Smooth muscle cell (in vitro differentiated cells): ENCODE measurements at regions not wholly inside any gene's neighbourhood (a gene's known extent, or its start where the extent isn't known, plus 50 kb on each side); places are given as distances from the start of the nearest gene placed in this dataset.
A peak's percentile ranks its signal among the peaks of the same experiment; 100 is the strongest.
"Not testable (repeated sequence)": the region's sequence is repeated elsewhere in the genome, so short reads cannot be mapped to it uniquely, and the experiment has no call there.

ENCODE experiments used
- DNase-seq: peaks from one replicate; lab custom pipeline; 2025; ENCODE audit not compliant: unreplicated experiment; lab: John Stamatoyannopoulos, UW
- H2AFZ ChIP-seq: fragments of 200-600 bp; sonication (generic); 2 replicates; pipeline ENCODE4 v1.6.0; 2016; ENCODE audit warnings: antibody characterized with exemption, low read depth, mild to moderate bottlenecking
- H3F3A ChIP-seq: fragments of 200-600 bp; sonication (generic); 2 replicates; pipeline ENCODE4 v1.6.0; 2017; ENCODE audit warnings: antibody characterized with exemption, low read depth
- H3K27ac ChIP-seq: fragments of 200-600 bp; sonication (generic); 2 replicates; pipeline ENCODE4 v1.5.1; 2016; ENCODE audit warnings: low read depth, mild to moderate bottlenecking
- H3K27me3 ChIP-seq: fragments of 200-600 bp; sonication (generic); 2 replicates; pipeline ENCODE4 v1.6.1; 2016; ENCODE audit warnings: low read depth, mild to moderate bottlenecking
- H3K36me3 ChIP-seq: fragments of 200-600 bp; sonication (generic); 2 replicates; pipeline ENCODE4 v1.5.1; 2016; ENCODE audit warnings: low read depth
- H3K4me1 ChIP-seq: fragments of 200-600 bp; sonication (generic); 2 replicates; pipeline ENCODE4 v1.5.1; 2016; ENCODE audit warnings: low read depth
- H3K4me2 ChIP-seq: fragments of 200-600 bp; sonication (generic); 2 replicates; pipeline ENCODE4 v1.6.0; 2016; ENCODE audit warnings: mild to moderate bottlenecking
- H3K4me3 ChIP-seq: fragments of 200-600 bp; sonication (generic); 2 replicates; pipeline ENCODE4 v1.5.1; 2016; ENCODE audit warnings: mild to moderate bottlenecking
- H3K79me2 ChIP-seq: fragments of 200-600 bp; sonication (generic); 2 replicates; pipeline ENCODE4 v1.6.0; 2016; ENCODE audit warnings: low read depth, mild to moderate bottlenecking
- H3K9ac ChIP-seq: fragments of 200-600 bp; sonication (generic); 2 replicates; pipeline ENCODE4 v1.6.0; 2016; ENCODE audit warnings: low read depth
- H3K9me3 ChIP-seq: fragments of 200-600 bp; sonication (generic); replicated peaks from 2 replicates; pipeline ENCODE4 v1.5.1; 2016; ENCODE audit warnings: low read depth
- H4K20me1 ChIP-seq: fragments of 200-600 bp; sonication (generic); 2 replicates; pipeline ENCODE4 v1.6.0; 2016; ENCODE audit warnings: low read depth
- WGBS: methylation state at CpG from one replicate; pipeline ENCODE4 v1.1.7; 2016; ENCODE audit warnings: low lambda C conversion rate; 5-methylcytosine and 5-hydroxymethylcytosine counted together
- TF ChIP-seq, protein P1 (sequence below): fragments of 200-600 bp; sonication (generic); IDR thresholded peaks from 2 replicates; pipeline ENCODE4 v1.5.1; 2017; ENCODE audit warnings: borderline replicate concordance, mild to moderate bottlenecking, antibody characterized with exemption; ENCODE audit not compliant: insufficient read depth, poor library complexity, severe bottlenecking

DNA sequence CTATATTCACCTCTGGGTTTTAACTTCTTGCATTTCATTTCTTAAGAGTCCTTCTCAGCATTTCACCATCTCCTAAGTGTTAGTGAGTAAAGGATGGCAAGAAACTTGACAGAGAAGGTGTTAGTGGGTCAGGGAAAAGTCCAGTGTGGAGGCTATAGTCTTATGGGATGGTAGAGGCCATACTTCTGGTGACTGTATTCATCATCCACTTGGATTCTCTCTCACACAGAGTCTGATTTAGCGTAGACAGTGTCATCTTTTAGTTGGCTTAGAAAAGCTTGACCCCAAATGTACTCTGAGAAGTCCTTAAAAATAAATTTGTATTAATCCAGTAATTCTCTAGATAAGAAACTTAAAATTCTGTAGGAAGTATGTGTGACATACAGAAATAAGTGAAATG is 232.4 kb upstream of the FBXO33 start:
- Histone ChIP-seq H3K9ac (no peak overlapping the region), H3K36me3 (no peaks in the 10 kb centered on the region), H3F3A (no peaks in the 10 kb centered on the region), H3K79me2 (no peaks in the 10 kb centered on the region), H2AFZ (no peak overlapping the region), H3K4me3 (no peak overlapping the region), H3K27me3 (no peaks in the 10 kb centered on the region), H3K4me1 (no peaks in the 10 kb centered on the region), H3K9me3 (no peaks in the 10 kb centered on the region), H3K4me2 (no peak overlapping the region), H4K20me1 (no peaks in the 10 kb centered on the region), H3K27ac (no peak overlapping the region)
- WGBS, result 86% methylated on average over 1 of the region's 1 CpG
- no peak for DNase-seq
- TF ChIP-seq, protein P1, sequence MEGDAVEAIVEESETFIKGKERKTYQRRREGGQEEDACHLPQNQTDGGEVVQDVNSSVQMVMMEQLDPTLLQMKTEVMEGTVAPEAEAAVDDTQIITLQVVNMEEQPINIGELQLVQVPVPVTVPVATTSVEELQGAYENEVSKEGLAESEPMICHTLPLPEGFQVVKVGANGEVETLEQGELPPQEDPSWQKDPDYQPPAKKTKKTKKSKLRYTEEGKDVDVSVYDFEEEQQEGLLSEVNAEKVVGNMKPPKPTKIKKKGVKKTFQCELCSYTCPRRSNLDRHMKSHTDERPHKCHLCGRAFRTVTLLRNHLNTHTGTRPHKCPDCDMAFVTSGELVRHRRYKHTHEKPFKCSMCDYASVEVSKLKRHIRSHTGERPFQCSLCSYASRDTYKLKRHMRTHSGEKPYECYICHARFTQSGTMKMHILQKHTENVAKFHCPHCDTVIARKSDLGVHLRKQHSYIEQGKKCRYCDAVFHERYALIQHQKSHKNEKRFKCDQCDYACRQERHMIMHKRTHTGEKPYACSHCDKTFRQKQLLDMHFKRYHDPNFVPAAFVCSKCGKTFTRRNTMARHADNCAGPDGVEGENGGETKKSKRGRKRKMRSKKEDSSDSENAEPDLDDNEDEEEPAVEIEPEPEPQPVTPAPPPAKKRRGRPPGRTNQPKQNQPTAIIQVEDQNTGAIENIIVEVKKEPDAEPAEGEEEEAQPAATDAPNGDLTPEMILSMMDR, result no peak

DNA sequence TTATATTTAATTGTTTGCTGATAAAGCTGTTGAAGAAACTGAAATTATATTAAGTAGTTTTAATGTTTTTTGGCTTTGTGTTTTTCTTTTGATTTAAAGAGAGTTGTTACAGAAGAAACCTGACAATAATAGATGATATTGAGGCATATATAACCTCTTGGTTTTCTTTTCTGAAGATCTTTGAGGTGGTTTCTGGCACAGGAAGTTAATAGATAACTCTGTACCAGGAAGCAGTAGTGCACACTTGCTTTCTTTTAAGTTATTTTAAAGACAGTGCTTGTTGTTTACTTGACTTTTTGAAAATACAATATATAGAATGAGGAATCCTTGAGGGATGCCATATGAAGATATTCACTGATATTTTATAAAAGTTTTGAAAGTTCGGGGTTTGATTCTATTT is 209.0 kb upstream of the FBXO33 start:
- Histone ChIP-seq H3F3A (no peaks in the 10 kb centered on the region), H3K9me3 (no peaks in the 10 kb centered on the region), H3K27ac (no peak overlapping the region), H3K79me2 (no peaks in the 10 kb centered on the region), H3K36me3 (no peaks in the 10 kb centered on the region), H3K4me1 (no peaks in the 10 kb centered on the region), H3K27me3 (no peaks in the 10 kb centered on the region), H4K20me1 (no peaks in the 10 kb centered on the region), H3K4me3 (no peak overlapping the region), H3K9ac (no peak overlapping the region), H2AFZ (no peak overlapping the region), H3K4me2 (no peak overlapping the region)
- TF ChIP-seq, protein P1, result no peak
- 97% methylated on average over 1 of the region's 1 CpG for WGBS
- no peak for DNase-seq

DNA sequence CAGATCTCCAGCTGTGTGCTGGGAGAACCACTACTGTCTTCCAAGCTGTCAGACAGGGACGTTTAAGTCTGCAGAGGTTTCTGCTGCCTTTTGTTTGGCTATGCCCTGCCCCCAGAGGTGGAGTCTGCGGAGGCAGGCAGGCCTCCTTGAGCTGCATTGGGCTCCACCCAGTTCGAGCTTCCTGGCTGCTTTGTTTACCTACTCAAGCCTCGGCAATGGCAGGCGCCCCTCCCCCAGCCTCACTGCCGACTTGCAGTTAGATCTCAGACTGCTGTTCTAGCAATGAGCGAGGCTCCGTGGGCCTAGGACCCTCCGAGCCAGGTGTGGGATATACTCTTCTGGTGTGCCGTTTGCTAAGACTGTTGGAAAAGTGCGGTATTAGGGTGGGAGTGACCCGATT is 206.8 kb upstream of the FBXO33 start:
- not testable (repeated sequence) for H3K9ac ChIP-seq, H3K27ac ChIP-seq, H3K79me2 ChIP-seq, DNase-seq, H3K4me3 ChIP-seq, H3K36me3 ChIP-seq, H3K4me2 ChIP-seq, H3F3A ChIP-seq, H2AFZ ChIP-seq, H4K20me1 ChIP-seq, H3K27me3 ChIP-seq, H3K4me1 ChIP-seq, H3K9me3 ChIP-seq
- 90% methylated on average over 12 of the region's 12 CpGs for WGBS

DNA sequence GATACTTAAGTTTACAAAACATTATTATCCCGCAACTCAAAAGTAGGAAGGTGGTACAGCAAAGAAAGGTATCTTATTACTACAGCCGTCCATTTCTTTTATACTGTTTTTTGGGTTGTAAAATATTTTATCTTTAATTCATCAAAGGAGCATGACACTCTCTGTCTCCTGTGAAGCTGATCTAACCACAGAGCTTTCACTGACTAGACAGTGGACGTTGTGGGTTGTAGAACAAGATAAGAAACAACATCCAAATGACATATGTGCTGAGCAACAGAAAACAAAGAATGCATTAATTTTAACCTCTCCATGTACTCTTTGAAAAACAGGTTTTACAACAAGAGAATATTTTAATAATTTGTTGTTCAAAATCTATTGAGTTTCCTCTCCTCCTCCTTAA is 195.9 kb upstream of the FBXO33 start:
- DNase-seq, result no peak

More for the DNA sequence above, 195.9 kb upstream of the FBXO33 start:
- Histone ChIP-seq H3K27ac (peak overlapping the region; percentile 70), H2AFZ (no peak overlapping the region), H3K36me3 (no peaks in the 10 kb centered on the region), H3K4me2 (peak overlapping the region; percentile 60), H3K9ac (peak overlapping the region; percentile 46), H3K27me3 (no peaks in the 10 kb centered on the region), H3K4me1 (peaks cover 8% of the 10 kb centered on the region), H3F3A (peaks cover 5% of the 10 kb centered on the region), H3K4me3 (no peak overlapping the region), H3K79me2 (no peaks in the 10 kb centered on the region), H3K9me3 (no peaks in the 10 kb centered on the region), H4K20me1 (no peaks in the 10 kb centered on the region)
- TF ChIP-seq, protein P1, result no peak
- 26% methylated on average over 3 of the region's 3 CpGs for WGBS
